Activated CD8-positive, alpha-beta T cell treated with anti-CD3 and anti-CD28 coated beads for 36 hours (primary cell): ENCODE measurements at regions not wholly inside any gene's neighbourhood (a gene's known extent, or its start where the extent isn't known, plus 50 kb on each side); places are given as distances from the start of the nearest gene placed in this dataset.

ENCODE experiments used
- ATAC-seq: fragments of 200-7000 bp; cut with Tn5 transposase; one replicate; pipeline ENCODE4 v1.10.0; 2021; ENCODE audit warnings: mild to moderate bottlenecking, moderate library complexity
- CTCF ChIA-PET: fragments of 350-600 bp; sonication (Branson Sonifier 250); formaldehyde crosslinking; loops from one replicate; lab custom pipeline; 2021; ENCODE audit warnings: antibody characterized with exemption; lab: Charles Lee
- POLR2A ChIA-PET: fragments of 350-600 bp; sonication (Branson Sonifier 250); formaldehyde crosslinking; loops from one replicate; lab custom pipeline; 2021; ENCODE audit warnings: antibody characterized with exemption; lab: Charles Lee
- DNase-seq: peaks from one replicate; pipeline ENCODE4 v3.0.0-alpha.2; 2020
- H3K27ac Mint-ChIP-seq: one replicate; pipeline ENCODE4 v1.8.0; 2021; ENCODE audit warnings: mild to moderate bottlenecking, mixed read lengths
- H3K27me3 Mint-ChIP-seq: one replicate; pipeline ENCODE4 v1.8.0; 2021; ENCODE audit warnings: mixed read lengths
- H3K36me3 Mint-ChIP-seq: one replicate; pipeline ENCODE4 v1.8.0; 2021; ENCODE audit warnings: low read depth, mixed read lengths
- H3K4me1 Mint-ChIP-seq: one replicate; pipeline ENCODE4 v1.8.0; 2021; ENCODE audit warnings: low read depth, mixed read lengths
- H3K4me3 Mint-ChIP-seq: one replicate; pipeline ENCODE4 v1.8.0; 2021; ENCODE audit warnings: mild to moderate bottlenecking, moderate library complexity, mixed read lengths
- H3K9me3 Mint-ChIP-seq: one replicate; pipeline ENCODE4 v1.8.0; 2021; ENCODE audit warnings: mixed read lengths
- intact Hi-C: fragments of 100-400 bp; cut with micrococcal nuclease; formaldehyde crosslinking; loops from one replicate; pipeline ENCODE4 v1.10.0; 2022
- TF ChIP-seq, protein P1 (sequence below): fragments of 200-600 bp; IDR thresholded peaks from one replicate; pipeline ENCODE4 v1.8.0; 2022; ENCODE audit warnings: antibody characterized with exemption, mild to moderate bottlenecking

GRCh38 chr20:10985536-10985935, 311.7 kb upstream of the JAG1 start:
- TF ChIP-seq, protein P1, sequence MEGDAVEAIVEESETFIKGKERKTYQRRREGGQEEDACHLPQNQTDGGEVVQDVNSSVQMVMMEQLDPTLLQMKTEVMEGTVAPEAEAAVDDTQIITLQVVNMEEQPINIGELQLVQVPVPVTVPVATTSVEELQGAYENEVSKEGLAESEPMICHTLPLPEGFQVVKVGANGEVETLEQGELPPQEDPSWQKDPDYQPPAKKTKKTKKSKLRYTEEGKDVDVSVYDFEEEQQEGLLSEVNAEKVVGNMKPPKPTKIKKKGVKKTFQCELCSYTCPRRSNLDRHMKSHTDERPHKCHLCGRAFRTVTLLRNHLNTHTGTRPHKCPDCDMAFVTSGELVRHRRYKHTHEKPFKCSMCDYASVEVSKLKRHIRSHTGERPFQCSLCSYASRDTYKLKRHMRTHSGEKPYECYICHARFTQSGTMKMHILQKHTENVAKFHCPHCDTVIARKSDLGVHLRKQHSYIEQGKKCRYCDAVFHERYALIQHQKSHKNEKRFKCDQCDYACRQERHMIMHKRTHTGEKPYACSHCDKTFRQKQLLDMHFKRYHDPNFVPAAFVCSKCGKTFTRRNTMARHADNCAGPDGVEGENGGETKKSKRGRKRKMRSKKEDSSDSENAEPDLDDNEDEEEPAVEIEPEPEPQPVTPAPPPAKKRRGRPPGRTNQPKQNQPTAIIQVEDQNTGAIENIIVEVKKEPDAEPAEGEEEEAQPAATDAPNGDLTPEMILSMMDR: no peak
- POLR2A ChIA-PET: no interaction called here
- intact Hi-C loops: no loop called here

GRCh38 chr20:10986586-10986985, 312.8 kb upstream of the JAG1 start:
- DNase-seq (no peak), ATAC-seq (no peak)
- Mint-ChIP-seq H3K27me3 (peaks cover 2% of the 10 kb centered on the region), H3K36me3 (no peaks in the 10 kb centered on the region), H3K9me3 (no peaks in the 10 kb centered on the region), H3K27ac (no peak overlapping the region), H3K4me1 (no peaks in the 10 kb centered on the region), H3K4me3 (no peak overlapping the region)
- TF ChIP-seq, protein P1: no peak
- ChIA-PET POLR2A (no interaction called here), CTCF (no interaction called here)
- intact Hi-C loops: no loop called here

More at GRCh38 chr20:10985536-10985935, 311.7 kb upstream of the JAG1 start:
- H3K9me3 Mint-ChIP-seq: no peaks in the 10 kb centered on the region
- no peak overlapping the region for H3K4me3 Mint-ChIP-seq
- no peak for DNase-seq
- CTCF ChIA-PET: no interaction called here
- peaks cover 2% of the 10 kb centered on the region for H3K27me3 Mint-ChIP-seq
- no peaks in the 10 kb centered on the region for H3K4me1 Mint-ChIP-seq
- H3K36me3 Mint-ChIP-seq: no peaks in the 10 kb centered on the region
- no peak for ATAC-seq
- no peak overlapping the region for H3K27ac Mint-ChIP-seq

- intact Hi-C loops: no loop called here
- Mint-ChIP-seq H3K9me3 (peaks cover 2% of the 10 kb centered on the region), H3K36me3 (no peaks in the 10 kb centered on the region), H3K4me3 (no peak overlapping the region), H3K27me3 (peaks cover 2% of the 10 kb centered on the region), H3K4me1 (no peaks in the 10 kb centered on the region), H3K27ac (no peak overlapping the region)
- DNase-seq (no peak), ATAC-seq (no peak)
- ChIA-PET POLR2A (no interaction called here), CTCF (no interaction called here)
- TF ChIP-seq, protein P1: no peak
These were observed 314.0 kb upstream of the JAG1 start for GRCh38 chr20:10987651-10988383.

DNA sequence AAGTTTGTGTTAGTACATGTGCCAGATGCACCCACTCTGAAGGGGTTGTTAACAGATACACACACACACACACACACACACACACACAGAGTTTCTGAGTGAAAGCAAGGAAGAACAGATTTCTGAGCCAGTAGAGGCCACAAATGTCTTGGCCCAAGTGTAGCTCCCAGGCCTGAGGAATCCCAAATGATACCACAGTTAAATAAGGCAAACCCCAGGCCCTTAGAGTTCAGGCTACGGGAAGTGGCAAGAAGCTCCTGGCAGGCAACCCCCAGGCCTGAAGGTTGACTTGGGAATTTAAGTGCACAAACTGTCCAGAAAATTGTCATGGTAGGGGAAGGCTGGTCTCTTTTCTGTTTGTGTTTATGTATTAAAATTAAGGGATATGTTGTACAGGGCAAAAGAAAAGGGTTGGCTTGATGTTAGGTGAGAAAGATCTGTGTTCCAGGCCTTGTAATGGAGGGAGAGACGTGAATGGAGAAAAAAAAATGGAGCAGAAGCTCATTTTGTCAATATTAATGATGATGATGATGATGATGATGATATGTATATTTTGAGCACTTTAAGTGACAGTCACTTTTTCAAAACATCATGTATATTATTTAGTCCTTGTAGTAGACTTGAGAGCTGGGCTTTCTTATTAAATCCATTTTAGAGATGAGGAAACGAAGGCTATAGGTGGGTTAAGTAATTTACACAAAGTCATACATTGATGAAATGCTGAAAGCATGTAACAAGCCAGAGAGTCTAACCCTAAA, 317.0 kb upstream of the JAG1 start:
- intact Hi-C loops: no loop called here
- CTCF ChIA-PET: no interaction called here
- POLR2A ChIA-PET: no interaction called here
- TF ChIP-seq, protein P1: no peak
- H3K4me1 Mint-ChIP-seq: no peaks in the 10 kb centered on the region
- H3K27ac Mint-ChIP-seq: no peak overlapping the region
- H3K9me3 Mint-ChIP-seq: peaks cover 2% of the 10 kb centered on the region
- DNase-seq: no peak
- no peak overlapping the region for H3K4me3 Mint-ChIP-seq
- H3K27me3 Mint-ChIP-seq: peaks cover 2% of the 10 kb centered on the region
- no peak for ATAC-seq
- H3K36me3 Mint-ChIP-seq: no peaks in the 10 kb centered on the region

DNA sequence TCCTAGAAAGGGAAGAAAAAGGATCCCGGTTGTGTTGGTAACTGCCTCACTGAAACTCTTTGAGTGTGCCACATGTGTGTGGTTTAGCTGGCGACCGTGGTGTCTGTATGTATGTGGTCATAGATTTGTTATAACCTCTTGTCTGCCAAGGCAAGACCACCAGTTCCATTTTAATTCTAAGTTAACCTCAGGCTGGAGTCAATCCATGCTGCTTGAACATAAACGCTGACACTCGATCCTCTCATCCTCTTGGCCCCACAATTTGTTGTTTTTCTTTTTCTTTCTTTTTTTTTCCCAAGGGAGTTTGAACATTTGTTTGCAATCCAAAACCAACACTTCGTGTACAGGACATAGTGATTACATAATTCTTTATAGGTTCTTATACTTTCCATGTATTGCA, 318.9 kb upstream of the JAG1 start:
- TF ChIP-seq, protein P1: no peak
- no peaks in the 10 kb centered on the region for H3K36me3 Mint-ChIP-seq
- H3K9me3 Mint-ChIP-seq: peaks cover 2% of the 10 kb centered on the region
- peaks cover 2% of the 10 kb centered on the region for H3K27me3 Mint-ChIP-seq
- ChIA-PET CTCF (no interaction called here), POLR2A (no interaction called here)
- H3K27ac Mint-ChIP-seq: no peak overlapping the region
- no peak overlapping the region for H3K4me3 Mint-ChIP-seq
- DNase-seq: no peak
- no peak for ATAC-seq
- H3K4me1 Mint-ChIP-seq: no peaks in the 10 kb centered on the region
- intact Hi-C loops: no loop called here
